GM21529 (cell line): ENCODE measurements at regions not wholly inside any gene's neighbourhood (a gene's known extent, or its start where the extent isn't known, plus 50 kb on each side); places are given as distances from the start of the nearest gene placed in this dataset.

Experiments
- ATAC-seq: cut with Tn5 transposase; IDR thresholded peaks from one replicate; pipeline ENCODE4 v1.9.1; 2021; ENCODE audit not compliant: unreplicated experiment

DNA sequence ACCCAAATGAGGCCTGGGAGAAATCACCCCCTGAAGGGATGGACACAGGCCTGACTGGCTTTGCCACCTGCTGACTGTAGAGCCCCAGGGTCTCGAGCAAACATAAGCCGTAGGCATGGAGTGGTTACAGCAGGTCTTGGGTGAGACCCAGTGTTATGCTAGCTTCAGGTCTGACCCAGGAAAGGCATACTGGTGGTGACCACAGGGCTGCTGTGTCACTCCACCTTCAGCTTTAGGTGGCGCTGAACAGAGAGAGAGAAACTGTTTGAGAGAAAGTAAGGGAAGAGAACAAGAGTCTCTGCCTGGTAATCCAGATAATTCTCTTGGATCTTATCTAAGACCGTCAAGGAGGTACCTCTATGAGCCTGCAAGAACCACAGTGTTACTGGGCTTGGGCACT, 1544.2 kb upstream of the TMEFF2 start:
- ATAC-seq, result no peak

DNA sequence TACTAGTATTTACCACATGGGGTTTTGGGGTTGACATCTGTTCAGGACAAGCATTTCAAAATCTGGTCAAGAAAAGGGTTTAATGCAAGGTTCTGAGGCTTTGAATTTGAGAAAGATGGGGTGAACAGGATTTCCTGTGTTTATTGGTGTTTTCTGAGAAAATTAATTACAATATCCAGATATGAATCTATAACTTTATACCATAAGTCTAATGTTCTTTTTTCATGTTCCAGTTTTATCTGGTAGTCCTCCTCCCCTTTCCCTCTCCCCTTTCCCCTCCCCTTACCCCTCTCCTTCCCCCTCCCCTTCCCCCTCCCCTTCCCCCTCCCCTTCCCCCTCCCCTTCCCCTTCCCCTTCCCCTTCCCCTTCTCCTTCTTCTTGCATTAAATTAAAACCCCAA, 1518.2 kb upstream of the TMEFF2 start:
- ATAC-seq, result no peak

DNA sequence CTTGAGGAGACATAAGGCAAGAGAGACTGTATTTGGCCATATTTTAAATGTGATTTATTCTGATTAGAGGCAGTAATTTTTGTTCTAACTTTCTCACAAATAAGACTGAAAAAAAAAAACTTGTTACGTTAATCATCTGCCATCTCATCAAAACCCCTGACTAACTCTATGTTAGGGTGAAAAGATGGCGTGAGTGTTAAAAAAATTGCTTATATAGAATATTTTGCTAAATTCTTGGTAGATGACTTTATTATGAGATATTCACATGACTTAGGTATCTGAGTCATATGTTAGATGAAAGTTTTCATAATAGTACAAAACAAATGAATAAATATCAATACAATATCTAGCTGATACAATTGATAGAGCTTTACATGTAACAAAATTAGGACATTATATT, 1508.7 kb upstream of the TMEFF2 start:
- no peak for ATAC-seq

DNA sequence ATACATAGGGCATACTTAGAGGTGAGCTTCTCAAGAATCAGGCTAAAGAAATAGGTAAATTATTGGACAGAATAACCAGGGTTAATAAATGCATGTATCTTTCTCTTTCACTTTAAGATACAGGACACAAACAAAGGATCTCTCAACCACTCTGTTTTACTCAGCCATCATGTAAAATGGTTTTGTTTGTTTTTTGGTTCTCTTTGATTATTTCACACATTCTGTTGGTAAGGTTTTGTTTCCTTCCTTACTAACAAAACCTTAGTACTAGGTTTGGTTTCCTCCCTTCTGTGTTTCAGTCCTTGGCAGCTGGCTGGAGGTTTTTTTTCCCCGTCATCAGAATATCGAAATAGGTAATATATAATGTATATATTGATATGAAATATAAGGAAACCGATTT, 1506.8 kb upstream of the TMEFF2 start:
- no peak for ATAC-seq

DNA sequence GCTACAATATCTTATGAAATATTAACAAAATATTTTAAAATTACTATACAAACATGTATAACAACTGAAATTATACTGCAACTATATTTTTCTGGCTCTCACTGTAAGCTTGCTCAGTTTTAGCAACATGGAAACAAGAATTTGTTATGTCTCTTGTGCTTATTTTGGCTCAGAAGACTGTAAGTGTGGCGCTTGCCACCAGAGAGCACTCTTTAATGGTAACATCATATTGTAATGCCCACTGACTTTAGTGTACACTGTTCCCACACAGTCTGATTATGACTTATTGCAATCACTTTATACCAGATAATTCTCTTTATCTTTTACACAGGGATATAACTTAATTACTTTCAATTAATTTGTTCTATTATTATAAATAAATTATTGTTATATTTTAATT, 1500.6 kb upstream of the TMEFF2 start:
- ATAC-seq, result peak; percentile 64

DNA sequence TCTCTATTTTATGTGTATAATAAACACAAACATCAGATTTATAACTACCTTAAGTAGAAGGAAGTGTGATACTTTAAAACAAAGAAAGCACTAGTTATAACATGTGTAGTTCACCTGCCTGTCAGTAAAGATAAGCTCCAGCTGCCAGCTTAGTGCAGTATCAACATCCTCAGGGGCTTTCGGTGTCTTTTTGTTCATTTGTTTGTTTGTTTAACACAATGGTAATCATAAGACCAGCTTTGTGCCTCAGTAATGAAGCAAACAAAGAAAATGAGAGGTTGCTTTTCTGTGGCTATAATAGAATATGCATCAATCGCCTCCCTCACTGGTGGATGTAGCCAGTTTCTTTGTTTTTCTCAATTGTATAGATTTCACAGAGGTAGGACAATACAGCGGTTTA, 1499.0 kb upstream of the TMEFF2 start:
- ATAC-seq, result no peak

DNA sequence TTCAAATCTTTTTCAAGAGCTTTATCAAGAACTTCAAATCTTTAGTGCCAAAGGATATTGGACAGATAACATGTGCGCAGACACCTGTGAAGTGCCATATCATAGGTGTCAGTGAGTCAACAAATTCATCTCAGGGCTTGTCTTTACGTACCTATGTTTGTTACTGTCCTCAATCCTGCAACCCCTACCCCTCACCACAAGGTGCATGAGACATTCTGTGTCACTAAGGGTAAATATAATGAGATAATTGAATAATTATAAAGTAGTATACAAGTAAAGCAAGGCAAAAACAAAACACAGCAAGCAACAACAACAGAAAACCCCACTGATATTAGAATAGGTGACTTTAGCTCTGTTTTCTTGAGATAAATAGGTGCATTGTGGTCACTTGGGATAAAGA, 1495.8 kb upstream of the TMEFF2 start:
- no peak for ATAC-seq

DNA sequence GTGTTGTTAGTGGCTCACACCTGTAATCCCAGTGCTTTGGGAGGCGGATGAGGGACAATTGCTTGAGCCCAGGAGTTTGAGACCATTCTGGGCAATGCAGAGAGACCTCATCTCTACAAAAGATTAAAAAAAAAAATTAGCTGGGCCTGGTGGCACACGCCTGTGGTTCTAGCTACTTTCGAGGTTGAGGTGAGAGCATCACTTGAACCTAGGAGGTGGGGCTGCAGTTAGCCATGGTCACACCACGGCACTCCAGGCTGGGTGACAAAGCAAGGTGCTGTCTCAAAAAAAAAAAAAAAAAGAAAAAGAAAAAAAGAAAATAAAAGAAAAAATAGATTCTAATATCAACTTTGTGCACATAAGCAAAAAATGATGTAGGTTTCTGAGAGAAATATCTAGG, 1492.5 kb upstream of the TMEFF2 start:
- ATAC-seq, result no peak

DNA sequence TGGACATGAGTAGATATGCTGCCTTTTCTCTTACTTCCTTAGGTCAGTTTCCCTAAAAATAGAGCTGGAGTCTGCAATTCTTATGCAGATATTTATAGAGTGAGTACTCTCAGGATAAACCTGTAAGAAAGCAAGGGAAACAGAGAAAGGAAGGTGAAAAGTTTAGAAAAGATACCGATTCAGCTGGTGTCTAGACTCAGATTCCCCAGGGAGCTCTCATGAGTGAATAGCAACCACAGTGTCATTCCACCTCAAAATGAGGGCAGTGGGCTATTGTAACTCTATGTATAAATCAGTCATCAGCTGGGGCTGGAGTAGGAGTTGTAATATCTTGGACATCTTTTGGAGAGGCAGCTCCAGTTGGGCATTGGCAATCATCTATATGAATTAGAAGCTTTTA, 1485.1 kb upstream of the TMEFF2 start:
- no peak for ATAC-seq

DNA sequence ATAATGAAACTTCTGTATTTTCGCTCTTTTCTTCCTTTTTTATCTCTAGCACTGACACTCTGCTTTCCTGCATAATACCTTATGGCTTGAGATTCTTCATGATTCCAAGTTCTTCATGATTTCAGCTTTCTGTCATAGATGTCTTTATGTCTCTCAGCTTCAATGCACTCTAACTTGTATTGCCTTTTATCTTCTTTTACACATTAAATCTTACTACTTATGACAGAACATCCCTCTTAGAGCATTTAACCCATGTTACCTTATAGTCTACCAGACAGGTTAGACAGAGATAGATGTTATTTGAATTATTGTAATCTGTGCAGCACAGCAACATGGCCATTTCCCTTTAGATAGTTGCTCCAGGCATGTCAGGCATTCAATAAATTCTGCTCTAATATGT, 1475.7 kb upstream of the TMEFF2 start:
- ATAC-seq, result no peak

DNA sequence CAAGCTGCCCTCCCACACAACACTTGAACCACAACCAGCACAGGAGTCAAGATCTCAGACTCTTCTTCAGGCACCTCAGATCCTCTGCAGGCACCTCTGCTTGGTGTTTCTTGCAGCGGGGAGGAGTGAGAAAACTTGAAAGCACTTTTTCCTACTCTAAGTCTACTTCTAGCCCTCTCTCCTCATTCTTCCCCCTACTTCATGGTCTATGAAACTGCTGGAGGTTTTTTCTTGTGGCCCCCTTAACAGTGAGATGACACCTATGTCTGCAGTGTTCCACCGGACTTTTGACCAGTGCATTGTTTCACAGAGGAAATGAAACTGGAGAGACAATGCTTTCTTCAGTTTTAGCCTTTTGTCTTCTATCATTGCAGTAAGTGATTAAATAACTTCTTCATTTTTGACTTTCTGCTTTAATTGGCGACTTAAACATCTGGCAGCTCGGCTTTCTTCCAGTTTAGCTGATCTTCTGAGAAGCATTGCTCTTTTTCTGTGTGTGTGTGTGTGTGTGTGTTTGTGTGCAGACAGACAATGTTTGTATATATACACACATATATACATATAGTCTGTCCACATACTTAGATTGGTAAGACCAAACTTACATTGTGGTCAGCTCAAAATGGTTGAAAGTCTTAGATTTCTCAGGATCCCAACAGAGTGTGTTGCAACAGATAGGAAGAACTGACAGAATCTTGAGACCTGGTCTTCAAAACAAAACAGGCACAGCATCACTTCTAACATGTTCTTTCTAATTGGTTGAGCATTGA, 1474.0 kb upstream of the TMEFF2 start:
- no peak for ATAC-seq

DNA sequence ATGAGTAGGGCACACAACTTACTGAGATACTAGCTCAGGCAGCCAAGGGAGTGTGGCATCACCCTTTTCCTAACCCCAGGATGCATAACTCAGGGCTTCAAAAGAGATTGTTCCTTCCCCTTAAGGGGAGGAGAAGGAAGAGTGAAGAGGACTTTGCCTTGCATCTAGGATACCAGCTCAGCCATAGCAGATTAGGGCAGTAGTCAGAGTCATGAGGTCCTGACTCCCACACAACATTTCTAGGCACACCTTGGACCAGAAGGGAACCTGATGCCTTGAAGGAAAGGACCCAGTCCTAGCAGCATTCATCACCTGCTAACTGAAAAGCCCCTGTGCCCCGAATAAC, 1433.2 kb upstream of the TMEFF2 start:
- no peak for ATAC-seq

DNA sequence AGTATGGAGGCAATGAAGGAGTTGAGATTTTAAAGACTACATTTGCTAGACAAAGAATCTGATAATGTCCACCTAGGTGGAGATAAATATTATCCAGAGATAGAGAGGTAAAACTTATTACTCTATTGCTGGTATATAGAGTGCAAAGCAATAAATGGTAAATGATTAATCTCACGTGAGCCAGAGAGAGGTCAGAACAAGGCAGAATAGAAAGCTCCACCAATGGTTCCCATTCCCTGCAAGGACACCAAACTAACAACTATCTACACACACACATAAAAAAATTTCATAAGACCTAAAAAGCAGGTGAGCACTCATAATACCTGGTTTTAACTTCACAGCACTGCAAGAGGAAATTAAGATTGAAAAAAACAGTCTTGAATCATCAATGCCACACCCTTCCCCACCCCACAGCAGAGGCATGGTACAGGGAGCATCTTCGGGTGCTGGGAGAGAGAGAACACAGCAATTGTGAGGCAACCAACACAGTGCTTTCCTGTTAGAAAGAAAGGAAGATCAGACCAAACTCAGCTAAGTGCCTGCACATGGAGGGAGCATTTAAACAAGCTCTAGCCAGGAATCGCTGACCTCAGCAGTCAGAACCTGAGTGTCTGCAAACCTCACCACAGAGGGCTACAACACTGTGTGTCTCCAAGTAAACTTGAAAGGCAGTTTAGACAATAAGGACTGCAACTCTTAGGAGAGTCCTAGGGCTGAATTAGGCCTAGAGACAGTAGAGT, 1432.6 kb upstream of the TMEFF2 start:
- no peak for ATAC-seq

DNA sequence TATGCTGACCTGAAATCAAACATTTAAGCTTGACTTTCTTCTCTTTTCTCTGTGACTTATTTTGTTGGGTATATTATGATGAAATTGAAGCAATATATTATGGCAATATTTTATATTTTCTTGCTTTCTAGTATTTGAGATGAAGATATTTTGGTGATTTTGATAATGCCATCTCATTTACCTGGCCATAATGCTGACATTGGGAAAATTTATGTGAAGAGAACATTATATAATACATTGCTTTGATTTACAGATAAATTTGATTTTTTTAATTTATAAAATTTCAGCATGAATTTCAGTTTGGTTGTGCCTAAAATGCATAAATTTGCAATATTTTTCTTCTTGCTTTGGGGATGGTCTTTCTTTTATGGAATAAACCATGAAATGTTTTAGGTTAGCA, 1413.7 kb upstream of the TMEFF2 start:
- no peak for ATAC-seq

DNA sequence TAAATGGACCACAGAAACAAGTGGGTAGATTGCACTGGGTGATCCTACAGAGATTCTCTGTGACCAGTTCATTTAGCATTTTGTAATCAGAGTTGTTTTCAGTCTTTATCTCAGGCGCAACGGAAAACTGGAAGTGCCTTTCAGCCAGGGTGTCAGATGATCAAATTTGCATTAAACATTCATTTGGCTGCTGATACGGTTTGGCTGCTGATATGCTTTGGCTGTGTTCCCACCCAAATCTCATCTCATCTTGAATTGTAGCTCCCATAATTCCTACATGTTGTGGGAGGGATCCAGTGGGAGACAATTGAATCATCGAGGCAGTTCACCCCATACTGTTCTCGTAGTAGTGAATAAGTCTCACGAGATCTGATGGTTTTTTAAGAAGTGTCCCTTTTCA, 1396.1 kb upstream of the TMEFF2 start:
- no peak for ATAC-seq

DNA sequence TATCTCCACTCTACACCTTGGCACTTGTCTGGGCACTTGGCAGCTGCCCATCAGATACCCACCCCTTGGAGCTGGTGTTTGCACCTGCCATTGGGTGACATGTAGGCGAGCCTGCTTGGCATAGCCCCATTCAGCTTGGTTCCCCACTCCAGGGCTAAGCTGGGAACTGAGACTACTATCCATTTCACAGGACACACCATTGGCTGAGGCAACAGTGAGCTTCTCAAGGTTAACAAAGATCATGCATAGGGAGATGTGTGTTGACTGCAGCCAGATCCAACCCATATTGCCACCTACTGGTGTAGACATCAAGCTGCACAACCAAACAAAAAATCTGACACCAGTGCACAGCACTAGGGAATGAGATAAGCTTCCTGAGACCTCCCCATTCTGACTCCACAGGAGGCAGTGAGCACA, 1389.8 kb upstream of the TMEFF2 start:
- ATAC-seq, result peak; percentile 85

DNA sequence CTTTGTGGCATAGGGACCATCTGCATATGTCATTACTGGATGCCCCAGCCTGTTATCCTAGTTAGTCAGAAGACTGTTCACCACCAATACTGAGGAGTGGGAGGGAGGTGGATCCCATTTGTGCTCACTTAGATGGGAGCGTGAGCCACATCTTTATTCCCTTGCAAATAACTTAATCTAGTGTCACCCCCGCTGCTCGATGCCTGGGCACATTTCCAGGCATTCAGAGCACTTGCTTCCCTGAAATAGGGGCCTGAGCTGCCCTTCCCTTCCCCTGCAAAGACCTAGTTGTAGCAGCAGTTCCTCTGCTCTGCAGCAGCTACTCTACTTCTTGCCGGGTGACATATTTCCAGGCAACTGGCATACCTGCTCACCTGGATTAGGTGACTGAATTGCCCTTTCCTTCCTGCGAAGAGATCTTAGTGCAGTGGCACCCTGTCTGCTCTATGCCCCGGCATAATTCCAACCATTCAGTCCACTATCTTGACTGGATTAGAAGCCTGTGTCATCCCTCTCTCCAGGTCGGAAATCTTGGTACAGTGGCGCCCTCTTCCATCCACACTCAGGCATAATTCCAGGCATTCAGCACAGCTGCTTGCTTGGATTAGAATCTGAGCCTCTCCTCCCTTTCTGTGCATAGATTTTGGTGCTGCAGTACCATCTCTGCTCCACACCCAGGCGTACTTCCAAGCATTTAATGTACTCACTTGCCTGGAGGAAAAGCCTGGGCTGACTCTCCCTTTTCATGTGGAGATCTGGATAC, 1389.1 kb upstream of the TMEFF2 start:
- peak; percentile 10 for ATAC-seq

DNA sequence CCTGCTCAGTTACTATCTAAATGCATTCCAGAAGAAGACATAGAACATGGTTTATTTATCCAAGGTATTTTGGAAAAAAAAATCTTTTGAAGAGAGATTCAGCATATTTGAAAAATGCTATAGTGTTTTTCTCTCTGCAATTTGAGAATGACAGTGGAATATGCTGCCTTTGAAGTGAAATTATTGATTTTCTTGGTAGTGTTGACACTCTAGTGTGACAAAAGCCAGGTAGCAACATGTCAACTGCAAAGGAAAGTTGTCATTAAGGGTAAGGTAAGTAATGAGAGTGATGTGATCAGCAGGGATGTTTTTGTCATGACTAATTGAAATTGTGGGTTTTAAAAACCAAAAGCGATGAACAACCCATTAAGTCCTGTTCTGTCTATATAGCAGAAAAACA, 1387.1 kb upstream of the TMEFF2 start:
- no peak for ATAC-seq

DNA sequence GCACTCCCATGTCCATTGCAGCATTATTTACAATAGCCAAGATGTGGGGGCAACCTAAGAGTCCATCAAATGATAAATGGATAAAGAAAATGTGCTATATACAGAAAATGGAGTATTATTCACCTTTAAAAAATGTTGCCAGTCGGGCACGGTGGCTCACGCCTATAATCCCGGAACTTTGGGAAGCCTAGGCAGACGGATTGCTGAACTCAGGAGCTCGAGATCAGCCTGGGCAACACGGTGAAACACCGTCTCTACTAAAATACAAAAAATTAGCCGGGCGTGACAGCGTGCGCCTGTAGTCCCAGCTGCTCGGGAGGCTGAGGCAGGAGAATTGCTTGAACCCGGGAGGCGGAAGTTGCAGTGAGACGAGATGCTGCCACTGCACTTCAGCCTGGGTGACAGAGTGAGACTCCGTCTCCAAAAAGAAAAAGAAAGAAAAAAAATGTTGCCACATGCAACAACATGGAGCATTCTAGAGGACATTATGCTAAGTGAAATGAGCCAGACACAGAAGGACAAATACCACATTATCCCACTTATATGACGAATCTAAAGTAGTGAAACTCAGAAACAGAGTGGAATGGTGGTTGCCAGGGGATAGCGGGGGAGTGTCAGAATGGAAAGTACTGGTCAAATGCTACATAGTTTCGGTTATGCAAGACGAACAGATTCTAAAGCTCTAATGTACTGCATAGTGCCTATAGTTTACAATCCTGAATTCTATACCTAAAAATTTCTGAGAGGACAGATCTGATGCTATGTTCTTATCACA, 1385.6 kb upstream of the TMEFF2 start:
- no peak for ATAC-seq

DNA sequence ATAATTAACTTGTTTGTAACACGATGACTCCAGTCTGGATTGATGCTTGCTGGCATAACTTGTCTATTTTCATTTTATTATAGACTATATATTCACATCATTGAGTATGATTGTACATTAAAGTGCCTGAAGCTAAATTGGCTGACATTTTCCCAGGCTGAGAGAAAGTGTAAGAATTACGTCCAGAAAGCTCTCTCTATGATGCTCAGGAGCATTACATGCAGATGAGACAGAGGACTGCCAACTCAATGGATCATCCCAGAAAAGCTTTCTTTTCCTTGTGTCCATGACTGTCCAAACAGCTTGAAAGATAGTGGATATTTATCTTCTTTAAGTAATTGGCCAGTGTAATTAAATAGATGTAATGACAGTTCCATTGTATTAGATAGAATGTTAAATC, 1372.2 kb upstream of the TMEFF2 start:
- no peak for ATAC-seq

DNA sequence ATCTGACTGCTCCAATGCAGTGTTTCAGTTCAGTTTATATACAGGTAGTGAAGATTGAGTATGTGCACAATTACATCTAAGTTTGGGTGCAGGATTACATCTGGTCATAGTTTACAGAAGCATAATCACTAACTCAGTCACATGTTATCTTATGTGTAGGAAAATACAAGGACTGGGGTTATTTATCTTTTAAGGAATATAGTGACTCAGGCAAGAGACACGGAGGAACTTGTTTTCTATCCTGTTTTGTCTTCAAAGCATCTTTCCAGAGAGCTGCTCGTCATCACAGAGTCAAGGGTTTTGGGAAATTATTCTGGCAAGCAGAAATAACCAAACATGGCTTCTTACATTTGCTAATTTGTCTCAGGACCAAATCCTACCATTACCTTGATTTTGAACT, 1371.5 kb upstream of the TMEFF2 start:
- no peak for ATAC-seq
